Omental fat pad (tissue), 3 donors: ENCODE measurements at regions not wholly inside any gene's neighbourhood (a gene's known extent, or its start where the extent isn't known, plus 50 kb on each side); places are given as distances from the start of the nearest gene placed in this dataset.
A peak's percentile ranks its signal among the peaks of the same experiment; 100 is the strongest.

ENCODE experiments used
- ATAC-seq: fragments of 150-250 bp; one replicate; pipeline ENCODE4 v1.9.1; 2016; ENCODE audit warnings: mild to moderate bottlenecking, moderate library complexity; ENCODE audit not compliant: low FRiP score
- DNase-seq: peaks from one replicate; pipeline ENCODE4 v3.0.0-alpha.2; 2019; ENCODE audit warnings: low spot score
- TF ChIP-seq, protein P1 (sequence below), 3 donors: fragments of 450-650 bp; IDR thresholded peaks; one replicate each; pipeline ENCODE4 v1.5.1; 2016 to 2017; ENCODE audit warnings: antibody characterized with exemption in 3 of 3, mild to moderate bottlenecking in 3 of 3, moderate library complexity in 2 of 3

DNA sequence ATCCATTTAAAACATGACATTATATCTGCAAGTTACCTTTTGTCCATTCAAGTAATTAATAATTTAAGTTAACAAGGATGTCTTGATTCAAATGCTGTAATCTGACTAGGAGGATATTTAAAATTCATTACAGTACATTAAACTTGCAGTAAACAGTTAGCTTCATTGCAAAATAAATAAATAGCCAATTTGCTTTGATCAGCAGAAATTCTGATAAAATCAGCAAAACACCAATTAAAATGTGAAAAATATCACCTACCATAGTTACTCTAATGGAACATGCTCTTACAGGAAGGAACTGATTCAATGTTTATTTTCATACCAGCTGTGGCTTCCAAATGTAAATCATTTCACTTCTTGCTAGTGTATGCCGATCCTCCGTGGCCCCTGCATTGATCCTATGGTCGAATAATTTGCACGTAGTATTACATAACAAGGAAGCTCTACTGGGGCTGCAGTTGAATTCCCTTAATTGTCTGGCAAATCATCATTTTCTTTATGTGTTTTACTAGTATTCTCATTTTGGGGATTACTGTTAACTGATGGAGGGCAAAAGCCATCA is 150.7 kb downstream of the FOXB1 start:
- TF ChIP-seq, protein P1, sequence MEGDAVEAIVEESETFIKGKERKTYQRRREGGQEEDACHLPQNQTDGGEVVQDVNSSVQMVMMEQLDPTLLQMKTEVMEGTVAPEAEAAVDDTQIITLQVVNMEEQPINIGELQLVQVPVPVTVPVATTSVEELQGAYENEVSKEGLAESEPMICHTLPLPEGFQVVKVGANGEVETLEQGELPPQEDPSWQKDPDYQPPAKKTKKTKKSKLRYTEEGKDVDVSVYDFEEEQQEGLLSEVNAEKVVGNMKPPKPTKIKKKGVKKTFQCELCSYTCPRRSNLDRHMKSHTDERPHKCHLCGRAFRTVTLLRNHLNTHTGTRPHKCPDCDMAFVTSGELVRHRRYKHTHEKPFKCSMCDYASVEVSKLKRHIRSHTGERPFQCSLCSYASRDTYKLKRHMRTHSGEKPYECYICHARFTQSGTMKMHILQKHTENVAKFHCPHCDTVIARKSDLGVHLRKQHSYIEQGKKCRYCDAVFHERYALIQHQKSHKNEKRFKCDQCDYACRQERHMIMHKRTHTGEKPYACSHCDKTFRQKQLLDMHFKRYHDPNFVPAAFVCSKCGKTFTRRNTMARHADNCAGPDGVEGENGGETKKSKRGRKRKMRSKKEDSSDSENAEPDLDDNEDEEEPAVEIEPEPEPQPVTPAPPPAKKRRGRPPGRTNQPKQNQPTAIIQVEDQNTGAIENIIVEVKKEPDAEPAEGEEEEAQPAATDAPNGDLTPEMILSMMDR (IDR thresholded peaks at IDR 0.05), result no peak
- ATAC-seq, result no peak
- no peak for DNase-seq

DNA sequence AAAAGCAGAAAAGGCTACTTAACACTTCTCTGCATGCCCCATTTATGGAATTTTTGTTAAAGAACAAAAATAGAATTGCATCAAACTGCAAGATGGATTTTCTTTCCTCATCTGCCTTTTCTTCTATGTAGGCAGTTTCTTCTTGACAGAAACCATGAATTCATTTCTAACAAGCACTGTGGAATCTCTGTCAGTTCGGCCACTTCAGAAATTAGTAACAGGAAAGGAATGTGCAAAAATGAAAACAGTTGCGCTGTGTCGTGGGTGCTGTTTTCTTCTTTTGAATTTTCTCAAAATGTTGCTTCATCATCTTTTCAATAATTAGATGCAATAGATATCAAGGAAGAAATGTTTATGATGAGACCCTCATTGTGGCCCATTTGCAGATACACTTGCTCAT is 151.6 kb downstream of the FOXB1 start:
- ATAC-seq, result peak; percentile 62
- DNase-seq, result no peak
- TF ChIP-seq, protein P1 (IDR thresholded peaks at IDR 0.05), result no peak

DNA sequence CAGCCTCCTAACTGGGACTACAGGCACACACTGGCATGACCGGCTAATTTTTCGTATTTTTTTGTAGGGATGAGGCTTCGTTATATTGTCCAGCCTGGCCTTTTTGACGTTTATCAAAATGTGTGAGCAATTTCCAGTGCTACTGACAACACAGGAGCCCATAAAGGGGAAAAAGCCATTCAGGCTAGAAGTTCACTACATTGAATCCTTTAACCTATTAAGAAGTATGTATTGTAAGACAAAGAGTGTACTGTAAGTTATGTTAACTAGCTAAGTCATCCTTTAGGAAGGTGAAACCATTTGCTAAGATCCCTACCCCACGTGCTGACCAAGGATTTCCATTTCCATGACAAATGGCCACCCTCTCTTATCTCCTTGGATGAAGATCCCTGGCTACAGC is 156.8 kb downstream of the FOXB1 start:
- ATAC-seq, result no peak
- DNase-seq, result no peak
- TF ChIP-seq, protein P1 (IDR thresholded peaks at IDR 0.05), result no peak

DNA sequence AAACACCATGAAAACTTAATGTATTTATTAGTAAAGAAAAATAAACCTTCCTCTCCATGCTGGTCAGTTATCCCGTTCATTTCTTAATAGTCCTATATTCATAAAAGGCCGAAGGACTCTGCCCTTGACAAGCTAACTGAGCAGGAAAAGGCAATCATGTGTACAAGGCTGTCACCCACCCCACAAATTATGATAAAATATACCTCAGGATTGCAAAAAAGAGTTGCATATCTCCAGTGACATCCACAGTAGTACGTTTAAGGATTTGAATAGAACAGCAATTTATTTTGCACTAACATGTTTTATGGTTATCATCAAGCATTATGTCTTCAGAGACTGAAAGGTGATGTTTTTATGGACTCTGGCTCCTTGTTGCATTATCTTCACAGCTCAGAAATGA is 157.6 kb downstream of the FOXB1 start:
- no peak for ATAC-seq
- no peak for DNase-seq
- TF ChIP-seq, protein P1 (IDR thresholded peaks at IDR 0.05), result no peak

DNA sequence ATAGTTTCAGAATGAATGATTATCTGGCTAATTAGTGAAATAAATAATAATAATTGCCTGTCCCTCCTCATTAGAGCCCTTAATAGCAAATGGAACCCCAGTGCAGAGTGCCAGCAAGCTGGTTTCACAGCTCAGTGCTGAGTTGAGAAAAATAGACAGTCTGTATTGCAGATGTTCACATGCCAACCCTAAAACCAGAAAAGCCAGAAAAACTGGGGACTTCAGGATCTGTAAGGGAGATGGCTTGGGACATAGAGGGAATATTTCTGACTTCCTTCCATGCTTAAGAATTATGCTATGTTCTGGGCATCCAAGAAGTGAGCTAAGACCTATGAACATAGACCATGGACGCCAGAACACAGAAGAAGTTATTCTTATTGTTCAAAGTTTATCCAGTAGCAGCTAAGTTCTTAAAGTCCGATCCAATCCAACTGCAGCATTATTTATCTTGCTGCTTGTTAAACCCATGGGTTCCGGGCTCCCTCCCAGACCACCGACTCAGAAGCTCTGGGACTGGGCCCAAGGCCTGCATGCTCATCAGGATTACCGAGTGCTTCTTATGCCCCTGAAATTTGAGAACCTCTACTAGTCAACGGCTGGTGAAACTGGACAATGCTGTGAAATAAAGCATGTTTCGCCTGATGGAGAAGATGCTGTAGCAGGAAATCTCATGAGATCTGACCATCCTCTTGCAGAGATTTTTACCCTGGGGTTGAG is 158.3 kb downstream of the FOXB1 start:
- ATAC-seq, result no peak

DNA sequence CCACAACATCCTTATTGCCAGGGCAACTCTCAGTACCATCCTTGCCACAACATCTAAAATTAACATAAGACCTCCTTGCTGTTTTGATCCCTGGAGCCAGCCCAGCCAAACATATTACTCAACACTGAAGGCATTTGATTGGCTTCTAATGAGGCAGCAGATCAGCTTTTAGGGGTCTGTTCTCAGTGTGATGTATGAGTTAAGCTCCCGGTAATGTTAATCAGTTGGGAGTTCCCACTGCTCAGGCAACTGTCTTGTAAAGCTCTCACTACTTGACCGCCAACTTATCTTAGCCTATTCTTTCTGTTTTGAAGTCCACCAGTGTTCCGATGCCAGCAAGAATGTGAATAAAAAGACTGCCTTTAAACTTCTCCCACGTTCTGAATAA is 158.9 kb downstream of the FOXB1 start:
- ATAC-seq, result no peak
- TF ChIP-seq, protein P1 (IDR thresholded peaks at IDR 0.05), result no peak
- DNase-seq, result no peak

More for the DNA sequence above, 158.3 kb downstream of the FOXB1 start:
- TF ChIP-seq, protein P1 (IDR thresholded peaks at IDR 0.05), result no peak
- DNase-seq, result no peak

DNA sequence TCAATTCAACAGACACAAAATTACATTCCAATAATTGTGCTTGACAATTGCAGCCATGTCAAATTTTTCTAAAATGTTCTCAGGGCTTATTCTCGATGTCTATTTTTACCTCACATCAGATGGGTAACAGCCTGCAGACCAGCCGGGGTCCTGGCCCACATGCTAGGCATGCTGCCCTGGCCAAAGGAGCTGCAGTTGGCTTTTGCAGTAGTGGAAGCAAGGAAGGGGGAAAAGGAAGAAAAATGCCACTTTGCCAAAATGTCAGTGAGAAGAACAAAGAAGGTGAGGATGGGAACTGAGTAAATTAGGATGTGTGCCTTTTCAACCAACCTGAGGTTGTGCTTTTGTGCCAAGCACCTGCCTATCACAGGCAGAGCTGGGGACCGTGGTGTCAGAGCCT is 161.0 kb downstream of the FOXB1 start:
- TF ChIP-seq, protein P1 (IDR thresholded peaks at IDR 0.05), result no peak
- no peak for DNase-seq
- ATAC-seq, result no peak
